Smooth muscle cell (in vitro differentiated cells): ENCODE measurements at regions not wholly inside any gene's neighbourhood (a gene's known extent, or its start where the extent isn't known, plus 50 kb on each side); places are given as distances from the start of the nearest gene placed in this dataset.

Source experiments
- DNase-seq: peaks from one replicate; lab custom pipeline; 2025; ENCODE audit not compliant: unreplicated experiment; lab: John Stamatoyannopoulos, UW
- H2AFZ ChIP-seq: fragments of 200-600 bp; sonication (generic); 2 replicates; pipeline ENCODE4 v1.6.0; 2016; ENCODE audit warnings: antibody characterized with exemption, low read depth, mild to moderate bottlenecking
- H3F3A ChIP-seq: fragments of 200-600 bp; sonication (generic); 2 replicates; pipeline ENCODE4 v1.6.0; 2017; ENCODE audit warnings: antibody characterized with exemption, low read depth
- H3K27ac ChIP-seq: fragments of 200-600 bp; sonication (generic); 2 replicates; pipeline ENCODE4 v1.5.1; 2016; ENCODE audit warnings: low read depth, mild to moderate bottlenecking
- H3K27me3 ChIP-seq: fragments of 200-600 bp; sonication (generic); 2 replicates; pipeline ENCODE4 v1.6.1; 2016; ENCODE audit warnings: low read depth, mild to moderate bottlenecking
- H3K36me3 ChIP-seq: fragments of 200-600 bp; sonication (generic); 2 replicates; pipeline ENCODE4 v1.5.1; 2016; ENCODE audit warnings: low read depth
- H3K4me1 ChIP-seq: fragments of 200-600 bp; sonication (generic); 2 replicates; pipeline ENCODE4 v1.5.1; 2016; ENCODE audit warnings: low read depth
- H3K4me2 ChIP-seq: fragments of 200-600 bp; sonication (generic); 2 replicates; pipeline ENCODE4 v1.6.0; 2016; ENCODE audit warnings: mild to moderate bottlenecking
- H3K4me3 ChIP-seq: fragments of 200-600 bp; sonication (generic); 2 replicates; pipeline ENCODE4 v1.5.1; 2016; ENCODE audit warnings: mild to moderate bottlenecking
- H3K79me2 ChIP-seq: fragments of 200-600 bp; sonication (generic); 2 replicates; pipeline ENCODE4 v1.6.0; 2016; ENCODE audit warnings: low read depth, mild to moderate bottlenecking
- H3K9ac ChIP-seq: fragments of 200-600 bp; sonication (generic); 2 replicates; pipeline ENCODE4 v1.6.0; 2016; ENCODE audit warnings: low read depth
- H3K9me3 ChIP-seq: fragments of 200-600 bp; sonication (generic); replicated peaks from 2 replicates; pipeline ENCODE4 v1.5.1; 2016; ENCODE audit warnings: low read depth
- H4K20me1 ChIP-seq: fragments of 200-600 bp; sonication (generic); 2 replicates; pipeline ENCODE4 v1.6.0; 2016; ENCODE audit warnings: low read depth
- CTCF ChIP-seq: fragments of 200-600 bp; sonication (generic); IDR thresholded peaks from 2 replicates; pipeline ENCODE4 v1.5.1; 2017; ENCODE audit warnings: borderline replicate concordance, mild to moderate bottlenecking, antibody characterized with exemption; ENCODE audit not compliant: insufficient read depth, poor library complexity, severe bottlenecking
- WGBS: methylation state at CpG from one replicate; pipeline ENCODE4 v1.1.7; 2016; ENCODE audit warnings: low lambda C conversion rate; 5-methylcytosine and 5-hydroxymethylcytosine counted together

- Histone ChIP-seq H2AFZ (no peak overlapping the region), H3K4me1 (no peaks in the 10 kb centered on the region), H3K36me3 (no peaks in the 10 kb centered on the region), H3K9ac (no peak overlapping the region), H3K4me2 (no peak overlapping the region), H3K27me3 (no peaks in the 10 kb centered on the region), H3K9me3 (no peaks in the 10 kb centered on the region), H3K79me2 (no peaks in the 10 kb centered on the region), H3F3A (no peaks in the 10 kb centered on the region), H4K20me1 (no peaks in the 10 kb centered on the region), H3K4me3 (no peak overlapping the region), H3K27ac (no peak overlapping the region)
- no peak for TF ChIP-seq CTCF
- no peak for DNase-seq
- WGBS, result 53% methylated on average over 4 of the region's 4 CpGs
Measured at GRCh38 chr4:35972814-35973213, 271.5 kb downstream of the ARAP2 start.

- H3K4me1 ChIP-seq, result no peaks in the 10 kb centered on the region
- no peak overlapping the region for H3K27ac ChIP-seq
- no peak for DNase-seq
- H4K20me1 ChIP-seq, result no peaks in the 10 kb centered on the region
- H3K36me3 ChIP-seq, result no peaks in the 10 kb centered on the region
- no peak for TF ChIP-seq CTCF
- no peaks in the 10 kb centered on the region for H3K79me2 ChIP-seq
- no peaks in the 10 kb centered on the region for H3K27me3 ChIP-seq
- no peak overlapping the region for H2AFZ ChIP-seq
- no peak overlapping the region for H3K9ac ChIP-seq
- no peaks in the 10 kb centered on the region for H3K9me3 ChIP-seq
- 94% methylated on average over 4 of the region's 4 CpGs for WGBS
- no peak overlapping the region for H3K4me2 ChIP-seq
- no peaks in the 10 kb centered on the region for H3F3A ChIP-seq
- H3K4me3 ChIP-seq, result no peak overlapping the region
Measured at GRCh38 chr4:35975617-35976355, 268.5 kb downstream of the ARAP2 start.

GRCh38 chr4:35978551-35978950 is 265.8 kb downstream of the ARAP2 start:
- TF ChIP-seq CTCF, result no peak
- H3K4me1 ChIP-seq, result no peaks in the 10 kb centered on the region
- no peak for DNase-seq
- no peaks in the 10 kb centered on the region for H3K36me3 ChIP-seq
- no peaks in the 10 kb centered on the region for H3K9me3 ChIP-seq
- no peak overlapping the region for H2AFZ ChIP-seq
- H3F3A ChIP-seq, result no peaks in the 10 kb centered on the region
- H3K79me2 ChIP-seq, result no peaks in the 10 kb centered on the region
- no peak overlapping the region for H3K9ac ChIP-seq
- no peaks in the 10 kb centered on the region for H3K27me3 ChIP-seq
- H3K4me2 ChIP-seq, result no peak overlapping the region
- no peak overlapping the region for H3K27ac ChIP-seq
- H4K20me1 ChIP-seq, result no peaks in the 10 kb centered on the region
- no peak overlapping the region for H3K4me3 ChIP-seq

GRCh38 chr4:35982318-35982717 is 262.0 kb downstream of the ARAP2 start:
- H3K79me2 ChIP-seq, result no peaks in the 10 kb centered on the region
- H3K4me3 ChIP-seq, result no peak overlapping the region
- H4K20me1 ChIP-seq, result no peaks in the 10 kb centered on the region

More at GRCh38 chr4:35982318-35982717, 262.0 kb downstream of the ARAP2 start:
- H3K9ac ChIP-seq, result no peak overlapping the region
- H3K36me3 ChIP-seq, result no peaks in the 10 kb centered on the region
- H3K4me1 ChIP-seq, result no peaks in the 10 kb centered on the region
- no peaks in the 10 kb centered on the region for H3K27me3 ChIP-seq
- H3K9me3 ChIP-seq, result no peaks in the 10 kb centered on the region
- H3F3A ChIP-seq, result no peaks in the 10 kb centered on the region
- no peak overlapping the region for H2AFZ ChIP-seq
- H3K27ac ChIP-seq, result no peak overlapping the region
- DNase-seq, result no peak
- no peak for TF ChIP-seq CTCF
- 96% methylated on average over 1 of the region's 1 CpG for WGBS
- no peak overlapping the region for H3K4me2 ChIP-seq
